GM23338 (cell line): ENCODE measurements at regions not wholly inside any gene's neighbourhood (a gene's known extent, or its start where the extent isn't known, plus 50 kb on each side); places are given as distances from the start of the nearest gene placed in this dataset.

Experiments
- ATAC-seq: fragments of 200-7000 bp; cut with Tn5 transposase; 3 replicates; pipeline ENCODE4 v1.9.1; 2020
- DNase-seq: peaks from one replicate; pipeline ENCODE4 v3.0.0-alpha.2; 2015; ENCODE audit warnings: low spot score
- H2AFZ ChIP-seq: fragments of 200-600 bp; sonication (generic); 2 replicates; pipeline ENCODE4 v1.8.0; 2016; ENCODE audit warnings: antibody characterized with exemption, mild to moderate bottlenecking, moderate library complexity
- H3F3A ChIP-seq: fragments of 200-600 bp; sonication (generic); replicated peaks from 2 replicates; pipeline ENCODE4 v1.8.0; 2017; ENCODE audit warnings: antibody characterized with exemption, mixed run types, low read depth
- H3K27ac ChIP-seq: fragments of 200-600 bp; sonication (generic); 2 replicates; pipeline ENCODE4 v1.6.1; 2016; ENCODE audit warnings: low read depth
- H3K27me3 ChIP-seq: fragments of 200-600 bp; sonication (generic); 2 replicates; pipeline ENCODE4 v1.8.0; 2016; ENCODE audit warnings: mild to moderate bottlenecking, mixed run types, moderate library complexity; ENCODE audit not compliant: insufficient read depth
- H3K36me3 ChIP-seq: fragments of 200-600 bp; sonication (generic); 2 replicates; pipeline ENCODE4 v1.8.0; 2016; ENCODE audit warnings: mild to moderate bottlenecking; ENCODE audit not compliant: insufficient read depth
- H3K4me1 ChIP-seq: fragments of 200-600 bp; sonication (generic); 2 replicates; pipeline ENCODE4 v1.8.0; 2016; ENCODE audit warnings: mild to moderate bottlenecking, moderate library complexity; ENCODE audit not compliant: insufficient read depth
- H3K4me2 ChIP-seq: fragments of 200-600 bp; sonication (generic); 2 replicates; pipeline ENCODE4 v1.7.1; 2017; ENCODE audit warnings: mixed run types
- H3K4me3 ChIP-seq: fragments of 200-600 bp; sonication (generic); 2 replicates; pipeline ENCODE4 v1.6.1; 2016; ENCODE audit warnings: mixed run types
- H3K79me2 ChIP-seq: fragments of 200-600 bp; sonication (generic); replicated peaks from 2 replicates; pipeline ENCODE4 v1.8.0; 2017; ENCODE audit warnings: mild to moderate bottlenecking; ENCODE audit not compliant: insufficient read depth
- H3K9me2 ChIP-seq: fragments of 200-600 bp; sonication (generic); 2 replicates; pipeline ENCODE4 v1.8.0; 2017; ENCODE audit not compliant: insufficient read depth
- H4K20me1 ChIP-seq: fragments of 200-600 bp; sonication (generic); replicated peaks from 2 replicates; pipeline ENCODE4 v1.8.0; 2017; ENCODE audit warnings: mild to moderate bottlenecking; ENCODE audit not compliant: insufficient read depth
- H3K27ac Mint-ChIP-seq: 2 replicates; pipeline ENCODE4 v1.8.0; 2020; ENCODE audit warnings: inconsistent platforms, mild to moderate bottlenecking, moderate library complexity, mixed read lengths
- H3K27me3 Mint-ChIP-seq: 3 replicates; pipeline ENCODE4 v1.8.0; 2022; ENCODE audit warnings: low read depth, mild to moderate bottlenecking, moderate library complexity, mixed read lengths, inconsistent platforms; ENCODE audit not compliant: insufficient read depth, poor library complexity
- H3K36me3 Mint-ChIP-seq: 3 replicates; pipeline ENCODE4 v1.8.0; 2021; ENCODE audit warnings: low read depth, mild to moderate bottlenecking, inconsistent platforms, moderate library complexity, mixed read lengths
- H3K4me1 Mint-ChIP-seq: 3 replicates; pipeline ENCODE4 v1.8.0; 2020; ENCODE audit warnings: mild to moderate bottlenecking, inconsistent platforms, mixed read lengths
- H3K4me3 Mint-ChIP-seq: 3 replicates; pipeline ENCODE4 v1.8.0; 2021; ENCODE audit warnings: moderate library complexity, mild to moderate bottlenecking, inconsistent platforms, mixed read lengths
- H3K9me3 Mint-ChIP-seq: 3 replicates; pipeline ENCODE4 v1.8.0; 2020; ENCODE audit warnings: moderate library complexity, mild to moderate bottlenecking, inconsistent platforms, mixed read lengths
- CREB1 ChIP-seq: fragments of 250-450 bp; sonication (Bioruptor Pico); IDR thresholded peaks from 2 replicates; pipeline ENCODE4 v1.5.0; 2020; ENCODE audit warnings: low read depth, mild to moderate bottlenecking, moderate library complexity
- CTCF ChIP-seq, 2 experiments: fragments of 200-600 bp in 1 of 2; sonication (generic) in 1 of 2; conservative IDR thresholded peaks; 2 replicates each; pipeline versions ENCODE4 v1.5.1 to v1.6.1; 2016 to 2017; ENCODE audit warnings: antibody characterized with exemption in 2 of 2, low read depth in 2 of 2, mild to moderate bottlenecking in 2 of 2, moderate library complexity in 1 of 2
- EZH2 ChIP-seq: fragments of 200-600 bp; sonication (generic); IDR thresholded peaks from one replicate; pipeline ENCODE4 v1.8.0; 2017; ENCODE audit warnings: antibody characterized with exemption, mild to moderate bottlenecking, low read depth; ENCODE audit not compliant: unreplicated experiment
- EZH2phosphoT487 ChIP-seq: fragments of 200-600 bp; sonication (generic); IDR thresholded peaks from one replicate; pipeline ENCODE4 v1.8.1; 2018; ENCODE audit warnings: antibody characterized with exemption; ENCODE audit not compliant: unreplicated experiment
- JUNB ChIP-seq: IDR thresholded peaks from one replicate; pipeline ENCODE4 v1.6.1; 2016; ENCODE audit warnings: antibody characterized with exemption; ENCODE audit not compliant: unreplicated experiment
- NANOG ChIP-seq: IDR thresholded peaks from 2 replicates; pipeline ENCODE4 v1.6.1; 2016; ENCODE audit warnings: antibody characterized with exemption, borderline replicate concordance
- POLR2AphosphoS5 ChIP-seq: IDR thresholded peaks from 2 replicates; pipeline ENCODE4 v1.6.1; 2016; ENCODE audit warnings: antibody characterized with exemption, low read depth
- STAT1 ChIP-seq: IDR thresholded peaks from one replicate; pipeline ENCODE4 v1.6.1; 2016; ENCODE audit warnings: antibody characterized with exemption; ENCODE audit not compliant: unreplicated experiment
- ZNF114 ChIP-seq: fragments of 250-450 bp; sonication (Bioruptor Pico); IDR thresholded peaks from 2 replicates; pipeline ENCODE4 v1.5.0; 2020; ENCODE audit warnings: mild to moderate bottlenecking, moderate library complexity
- ZNF331 ChIP-seq: fragments of 250-450 bp; sonication (Bioruptor Pico); IDR thresholded peaks from 2 replicates; pipeline ENCODE4 v1.5.0; 2020; ENCODE audit warnings: low read depth, mild to moderate bottlenecking, moderate library complexity
- ZNF462 ChIP-seq: fragments of 250-450 bp; sonication (Bioruptor Pico); IDR thresholded peaks from 2 replicates; pipeline ENCODE4 v1.5.0; 2020; ENCODE audit warnings: mild to moderate bottlenecking, moderate library complexity
- TF ChIP-seq, protein P1 (sequence below): IDR thresholded peaks from 2 replicates; pipeline ENCODE4 v1.6.1; 2016; ENCODE audit warnings: antibody characterized with exemption
- TF ChIP-seq, protein P2 (sequence below): IDR thresholded peaks from one replicate; pipeline ENCODE4 v1.6.1; 2018; ENCODE audit warnings: antibody characterized with exemption; ENCODE audit not compliant: unreplicated experiment

DNA sequence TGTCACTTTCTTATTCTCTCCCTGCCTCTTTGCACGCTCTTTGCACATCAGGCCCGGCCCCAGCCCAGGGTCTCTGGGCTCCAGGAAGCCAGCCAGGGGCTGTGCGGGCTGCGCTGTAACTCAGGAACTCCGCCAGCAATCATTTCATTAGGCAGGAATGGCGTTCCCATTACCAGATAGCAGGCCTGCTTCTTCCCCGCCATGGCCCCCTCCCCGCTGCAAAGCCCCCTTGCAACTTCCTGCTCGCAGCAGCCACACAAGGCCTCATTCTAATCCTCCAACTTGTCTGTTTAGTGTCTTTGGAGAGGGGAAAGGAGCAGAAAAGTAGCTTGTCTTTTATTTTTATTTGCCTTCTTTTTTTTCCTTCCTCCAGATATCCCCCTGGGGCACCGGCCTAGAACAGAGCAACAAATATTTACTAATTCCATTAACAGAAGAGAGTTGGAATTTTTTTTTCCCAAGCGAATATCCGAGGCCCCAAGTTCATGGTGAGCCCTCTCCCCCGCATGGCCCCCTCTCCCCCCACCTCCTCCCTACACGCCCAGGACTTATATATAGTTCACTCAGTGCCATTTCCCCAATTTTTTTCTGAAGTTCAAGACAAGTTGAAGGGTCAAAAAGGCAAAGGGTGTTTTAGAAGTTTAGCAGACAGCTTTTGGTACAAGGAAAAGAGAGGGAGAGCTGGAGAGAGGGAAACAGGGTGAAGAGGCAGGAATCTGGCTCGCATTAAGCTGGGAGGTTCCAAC is 329.4 kb upstream of the TBX3 start:
- Mint-ChIP-seq H3K36me3 (no peaks in the 10 kb centered on the region), H3K4me1 (peaks cover 24% of the 10 kb centered on the region), H3K27ac (no peak overlapping the region), H3K9me3 (peaks cover 6% of the 10 kb centered on the region; the same call in 2 of the 3 replicates), H3K4me3 (no peak overlapping the region), H3K27me3 (peaks cover 6% of the 10 kb centered on the region)
- Histone ChIP-seq H3K36me3 (no peaks in the 10 kb centered on the region), H3K79me2 (no peaks in the 10 kb centered on the region), H3K9me2 (peaks cover 9% of the 10 kb centered on the region; the same call in 1 of the 2 replicates), H2AFZ (peak overlapping the region; percentile 97), H3K27me3 (no peaks in the 10 kb centered on the region), H4K20me1 (no peaks in the 10 kb centered on the region), H3K4me1 (0 out of 2 replicates have a peak, but pooled peaks cover 10% of the 10 kb centered on the region), H3K27ac (no peak overlapping the region), H3K4me3 (no peak overlapping the region), H3K4me2 (0 out of 2 replicates have a peak overlapping the region, but pooled peaks have one; percentile 23), H3F3A (no peaks in the 10 kb centered on the region)
- no peak for DNase-seq
- no peak; the same call in 2 of the 3 replicates for ATAC-seq
- TF ChIP-seq ZNF462 (CRISPR knock-in tag) (no peak), ZNF114 (CRISPR knock-in tag) (no peak), ZNF331 (no peak), POLR2AphosphoS5 (no peak), CTCF (conservative IDR thresholded peaks at IDR 0.05; ENCODE audit: low read depth in 2 of 2) (no peak), STAT1 (no peak), EZH2 (no peak), NANOG (no peak), EZH2phosphoT487 (no peak), JUNB (no peak), CREB1 (CRISPR knock-in tag) (no peak)
- TF ChIP-seq, protein P1, sequence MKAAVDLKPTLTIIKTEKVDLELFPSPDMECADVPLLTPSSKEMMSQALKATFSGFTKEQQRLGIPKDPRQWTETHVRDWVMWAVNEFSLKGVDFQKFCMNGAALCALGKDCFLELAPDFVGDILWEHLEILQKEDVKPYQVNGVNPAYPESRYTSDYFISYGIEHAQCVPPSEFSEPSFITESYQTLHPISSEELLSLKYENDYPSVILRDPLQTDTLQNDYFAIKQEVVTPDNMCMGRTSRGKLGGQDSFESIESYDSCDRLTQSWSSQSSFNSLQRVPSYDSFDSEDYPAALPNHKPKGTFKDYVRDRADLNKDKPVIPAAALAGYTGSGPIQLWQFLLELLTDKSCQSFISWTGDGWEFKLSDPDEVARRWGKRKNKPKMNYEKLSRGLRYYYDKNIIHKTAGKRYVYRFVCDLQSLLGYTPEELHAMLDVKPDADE, result no peak
- TF ChIP-seq, protein P2, sequence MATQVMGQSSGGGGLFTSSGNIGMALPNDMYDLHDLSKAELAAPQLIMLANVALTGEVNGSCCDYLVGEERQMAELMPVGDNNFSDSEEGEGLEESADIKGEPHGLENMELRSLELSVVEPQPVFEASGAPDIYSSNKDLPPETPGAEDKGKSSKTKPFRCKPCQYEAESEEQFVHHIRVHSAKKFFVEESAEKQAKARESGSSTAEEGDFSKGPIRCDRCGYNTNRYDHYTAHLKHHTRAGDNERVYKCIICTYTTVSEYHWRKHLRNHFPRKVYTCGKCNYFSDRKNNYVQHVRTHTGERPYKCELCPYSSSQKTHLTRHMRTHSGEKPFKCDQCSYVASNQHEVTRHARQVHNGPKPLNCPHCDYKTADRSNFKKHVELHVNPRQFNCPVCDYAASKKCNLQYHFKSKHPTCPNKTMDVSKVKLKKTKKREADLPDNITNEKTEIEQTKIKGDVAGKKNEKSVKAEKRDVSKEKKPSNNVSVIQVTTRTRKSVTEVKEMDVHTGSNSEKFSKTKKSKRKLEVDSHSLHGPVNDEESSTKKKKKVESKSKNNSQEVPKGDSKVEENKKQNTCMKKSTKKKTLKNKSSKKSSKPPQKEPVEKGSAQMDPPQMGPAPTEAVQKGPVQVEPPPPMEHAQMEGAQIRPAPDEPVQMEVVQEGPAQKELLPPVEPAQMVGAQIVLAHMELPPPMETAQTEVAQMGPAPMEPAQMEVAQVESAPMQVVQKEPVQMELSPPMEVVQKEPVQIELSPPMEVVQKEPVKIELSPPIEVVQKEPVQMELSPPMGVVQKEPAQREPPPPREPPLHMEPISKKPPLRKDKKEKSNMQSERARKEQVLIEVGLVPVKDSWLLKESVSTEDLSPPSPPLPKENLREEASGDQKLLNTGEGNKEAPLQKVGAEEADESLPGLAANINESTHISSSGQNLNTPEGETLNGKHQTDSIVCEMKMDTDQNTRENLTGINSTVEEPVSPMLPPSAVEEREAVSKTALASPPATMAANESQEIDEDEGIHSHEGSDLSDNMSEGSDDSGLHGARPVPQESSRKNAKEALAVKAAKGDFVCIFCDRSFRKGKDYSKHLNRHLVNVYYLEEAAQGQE, result no peak
